Upper lobe of left lung (tissue), 4 donors: ENCODE measurements at regions not wholly inside any gene's neighbourhood (a gene's known extent, or its start where the extent isn't known, plus 50 kb on each side); places are given as distances from the start of the nearest gene placed in this dataset.

Source experiments
- CTCF ChIP-seq, 6 experiments: fragments of 450-650 bp in 4 of 6; fragments of 200-600 bp in 2 of 6; sonication (generic) in 2 of 6; IDR thresholded peaks; one replicate each; pipeline ENCODE4 v1.5.1; 2016 to 2019; ENCODE audit warnings: antibody characterized with exemption in 6 of 6
- POLR2A ChIP-seq, 4 donors: fragments of 450-650 bp; IDR thresholded peaks; one replicate each; pipeline ENCODE4 v1.5.1; 2016 to 2017; ENCODE audit warnings: antibody characterized with exemption in 4 of 4, mild to moderate bottlenecking in 2 of 4
- POLR2AphosphoS5 ChIP-seq, 2 donors: sonication (generic); formaldehyde crosslinking; IDR thresholded peaks; one replicate each; pipeline ENCODE4 v1.5.1; 2017; ENCODE audit warnings: antibody characterized with exemption in 2 of 2

- no peak for TF ChIP-seq CTCF (IDR thresholded peaks at IDR 0.05)
- TF ChIP-seq POLR2AphosphoS5 (IDR thresholded peaks at IDR 0.05) = no peak
- no peak for TF ChIP-seq POLR2A (IDR thresholded peaks at IDR 0.05)
Observed at GRCh38 chr13:91123456-91124127, 223.9 kb upstream of the MIR17HG start.
